IMR-90 (cell line): ENCODE measurements at regions not wholly inside any gene's neighbourhood (a gene's known extent, or its start where the extent isn't known, plus 50 kb on each side); places are given as distances from the start of the nearest gene placed in this dataset.

Experiments used
- BHLHE40 ChIP-seq: fragments of 150-350 bp; IDR thresholded peaks from 2 replicates; pipeline ENCODE4 v1.6.1; 2016; ENCODE audit warnings: mild to moderate bottlenecking, low read depth, low read length
- CEBPB ChIP-seq: IDR thresholded peaks from 2 replicates; pipeline ENCODE4 v1.6.1; 2012; ENCODE audit warnings: low read depth, low read length, improper control_type of control experiment
- FOS ChIP-seq: fragments of 150-350 bp; IDR thresholded peaks from 2 replicates; pipeline ENCODE4 v1.6.1; 2016; ENCODE audit warnings: low read depth, low read length
- MAZ ChIP-seq: IDR thresholded peaks from 2 replicates; pipeline ENCODE4 v1.6.1; 2012; ENCODE audit warnings: low read depth, mild to moderate bottlenecking, low read length, improper control_type of control experiment, moderate library complexity, borderline replicate concordance
- MXI1 ChIP-seq: IDR thresholded peaks from 2 replicates; pipeline ENCODE4 v1.6.1; 2012; ENCODE audit warnings: low read depth, mild to moderate bottlenecking, low read length, moderate library complexity, borderline replicate concordance
- NFE2L2 ChIP-seq: fragments of 150-350 bp; IDR thresholded peaks from 2 replicates; pipeline ENCODE4 v1.6.1; 2016; ENCODE audit warnings: low read depth, mild to moderate bottlenecking, low read length
- POLR2A ChIP-seq: IDR thresholded peaks from 2 replicates; pipeline ENCODE4 v1.6.1; 2012; ENCODE audit warnings: mild to moderate bottlenecking, low read depth, low read length
- RAD21 ChIP-seq: IDR thresholded peaks from 2 replicates; pipeline ENCODE4 v1.6.1; 2012; ENCODE audit warnings: low read length, improper control_type of control experiment
- RFX5 ChIP-seq: IDR thresholded peaks from 2 replicates; pipeline ENCODE4 v1.8.0; 2012; ENCODE audit warnings: low read depth, mild to moderate bottlenecking, low read length, moderate library complexity
- SMC3 ChIP-seq: fragments of 150-350 bp; IDR thresholded peaks from 2 replicates; pipeline ENCODE4 v1.6.1; 2016; ENCODE audit warnings: low read depth, mild to moderate bottlenecking, antibody characterized with exemption, low read length, moderate library complexity
- TF ChIP-seq, protein P1 (sequence below): conservative IDR thresholded peaks from 2 replicates; pipeline ENCODE4 v1.5.1; 2012; ENCODE audit warnings: mild to moderate bottlenecking, low read depth, low read length, improper control_type of control experiment
- TF ChIP-seq, protein P2 (sequence below): fragments of 150-350 bp; IDR thresholded peaks from 2 replicates; pipeline ENCODE4 v1.6.1; 2017; ENCODE audit warnings: mild to moderate bottlenecking, antibody characterized with exemption, low read length, low read depth
- TF ChIP-seq, protein P3 (sequence below): fragments of 150-350 bp; IDR thresholded peaks from 2 replicates; pipeline ENCODE4 v1.6.1; 2016; ENCODE audit warnings: low read depth, mild to moderate bottlenecking, low read length, moderate library complexity, borderline replicate concordance

DNA sequence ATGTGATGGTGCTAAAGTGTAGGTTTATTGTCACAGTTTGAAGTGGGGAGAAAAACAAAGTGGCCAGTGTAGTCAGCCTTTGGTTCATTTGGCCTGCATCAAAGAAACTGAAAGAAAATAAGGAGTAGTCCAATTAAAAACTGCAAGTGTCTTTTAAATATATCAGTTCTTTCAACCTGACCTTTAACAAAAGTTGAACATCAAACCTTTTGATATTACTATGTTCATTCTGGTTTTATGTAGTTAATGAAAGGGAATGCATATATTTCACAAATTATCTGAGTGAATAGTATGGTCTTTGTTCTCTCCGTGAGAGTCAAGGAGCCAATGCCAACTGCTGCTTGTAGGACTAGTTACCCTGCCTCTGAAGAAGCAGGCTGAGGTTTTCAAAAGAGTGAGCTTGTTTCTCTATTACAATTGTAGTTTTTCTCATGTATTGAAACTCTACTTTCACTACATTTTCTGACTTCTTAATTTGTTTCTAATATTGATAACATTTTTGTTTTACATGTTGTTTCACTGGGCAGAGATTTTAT lies 1160.8 kb upstream of the LRRTM3 start:
- TF ChIP-seq RFX5, result no peak
- no peak for TF ChIP-seq POLR2A
- TF ChIP-seq, protein P1, sequence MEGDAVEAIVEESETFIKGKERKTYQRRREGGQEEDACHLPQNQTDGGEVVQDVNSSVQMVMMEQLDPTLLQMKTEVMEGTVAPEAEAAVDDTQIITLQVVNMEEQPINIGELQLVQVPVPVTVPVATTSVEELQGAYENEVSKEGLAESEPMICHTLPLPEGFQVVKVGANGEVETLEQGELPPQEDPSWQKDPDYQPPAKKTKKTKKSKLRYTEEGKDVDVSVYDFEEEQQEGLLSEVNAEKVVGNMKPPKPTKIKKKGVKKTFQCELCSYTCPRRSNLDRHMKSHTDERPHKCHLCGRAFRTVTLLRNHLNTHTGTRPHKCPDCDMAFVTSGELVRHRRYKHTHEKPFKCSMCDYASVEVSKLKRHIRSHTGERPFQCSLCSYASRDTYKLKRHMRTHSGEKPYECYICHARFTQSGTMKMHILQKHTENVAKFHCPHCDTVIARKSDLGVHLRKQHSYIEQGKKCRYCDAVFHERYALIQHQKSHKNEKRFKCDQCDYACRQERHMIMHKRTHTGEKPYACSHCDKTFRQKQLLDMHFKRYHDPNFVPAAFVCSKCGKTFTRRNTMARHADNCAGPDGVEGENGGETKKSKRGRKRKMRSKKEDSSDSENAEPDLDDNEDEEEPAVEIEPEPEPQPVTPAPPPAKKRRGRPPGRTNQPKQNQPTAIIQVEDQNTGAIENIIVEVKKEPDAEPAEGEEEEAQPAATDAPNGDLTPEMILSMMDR, result no peak
- no peak for TF ChIP-seq NFE2L2
- no peak for TF ChIP-seq CEBPB
- no peak for TF ChIP-seq MXI1
- no peak for TF ChIP-seq RAD21
- no peak for TF ChIP-seq SMC3
- TF ChIP-seq, protein P2, sequence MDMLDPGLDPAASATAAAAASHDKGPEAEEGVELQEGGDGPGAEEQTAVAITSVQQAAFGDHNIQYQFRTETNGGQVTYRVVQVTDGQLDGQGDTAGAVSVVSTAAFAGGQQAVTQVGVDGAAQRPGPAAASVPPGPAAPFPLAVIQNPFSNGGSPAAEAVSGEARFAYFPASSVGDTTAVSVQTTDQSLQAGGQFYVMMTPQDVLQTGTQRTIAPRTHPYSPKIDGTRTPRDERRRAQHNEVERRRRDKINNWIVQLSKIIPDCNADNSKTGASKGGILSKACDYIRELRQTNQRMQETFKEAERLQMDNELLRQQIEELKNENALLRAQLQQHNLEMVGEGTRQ, result no peak
- TF ChIP-seq FOS, result no peak
- TF ChIP-seq MAZ, result no peak
- TF ChIP-seq, protein P3, sequence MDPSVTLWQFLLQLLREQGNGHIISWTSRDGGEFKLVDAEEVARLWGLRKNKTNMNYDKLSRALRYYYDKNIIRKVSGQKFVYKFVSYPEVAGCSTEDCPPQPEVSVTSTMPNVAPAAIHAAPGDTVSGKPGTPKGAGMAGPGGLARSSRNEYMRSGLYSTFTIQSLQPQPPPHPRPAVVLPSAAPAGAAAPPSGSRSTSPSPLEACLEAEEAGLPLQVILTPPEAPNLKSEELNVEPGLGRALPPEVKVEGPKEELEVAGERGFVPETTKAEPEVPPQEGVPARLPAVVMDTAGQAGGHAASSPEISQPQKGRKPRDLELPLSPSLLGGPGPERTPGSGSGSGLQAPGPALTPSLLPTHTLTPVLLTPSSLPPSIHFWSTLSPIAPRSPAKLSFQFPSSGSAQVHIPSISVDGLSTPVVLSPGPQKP, result no peak
- TF ChIP-seq BHLHE40, result no peak
